Astrocyte of the cerebellum (primary cell): ENCODE measurements at regions not wholly inside any gene's neighbourhood (a gene's known extent, or its start where the extent isn't known, plus 50 kb on each side); places are given as distances from the start of the nearest gene placed in this dataset.

ENCODE experiments used
- DNase-seq: peaks from one replicate; pipeline ENCODE4 v3.0.0-alpha.2; 2011; ENCODE audit warnings: low read depth
- H3K4me3 ChIP-seq: 2 replicates; pipeline ENCODE4 v1.5.1; 2011; ENCODE audit warnings: mild to moderate bottlenecking, low read depth, low read length, moderate library complexity
- CTCF ChIP-seq: IDR thresholded peaks from 2 replicates; pipeline ENCODE4 v1.5.1; 2012; ENCODE audit warnings: low read length, low read depth, moderate library complexity, mild to moderate bottlenecking; ENCODE audit errors: missing control alignments
- in situ Hi-C: cut with HindIII; loops from 2 replicates; pipeline ENCODE4 v1.10.0; 2017; ENCODE audit warnings: low sequenced_read_pairs

GRCh38 chr11:127873478-127873877, 713.9 kb downstream of the ETS1 start:
- no peak for TF ChIP-seq CTCF
- DNase-seq = no peak
- H3K4me3 ChIP-seq = no peak overlapping the region
- in situ Hi-C loops = no loop called here

GRCh38 chr11:127866109-127866508, 721.2 kb downstream of the ETS1 start:
- no peak for DNase-seq
- H3K4me3 ChIP-seq = no peak overlapping the region
- TF ChIP-seq CTCF = no peak
- in situ Hi-C loops = no loop called here

- no peak overlapping the region for H3K4me3 ChIP-seq
- TF ChIP-seq CTCF = no peak
- in situ Hi-C loops = no loop called here
- no peak for DNase-seq
Measured at GRCh38 chr11:127864861-127865260, 722.5 kb downstream of the ETS1 start.

- DNase-seq = no peak
- in situ Hi-C loops = no loop called here
- H3K4me3 ChIP-seq = no peak overlapping the region
- TF ChIP-seq CTCF = no peak
Measured at GRCh38 chr11:127862406-127862805, 725.0 kb downstream of the ETS1 start.

GRCh38 chr11:127859941-127860354, 727.4 kb downstream of the ETS1 start:
- TF ChIP-seq CTCF = no peak
- in situ Hi-C loops = no loop called here
- no peak overlapping the region for H3K4me3 ChIP-seq
- DNase-seq = no peak

- H3K4me3 ChIP-seq = no peak overlapping the region
- in situ Hi-C loops = no loop called here
- DNase-seq = no peak
- TF ChIP-seq CTCF = no peak
Measured at GRCh38 chr11:127844876-127845275, 742.5 kb downstream of the ETS1 start.
